HepG2 (cell line): ENCODE measurements at regions not wholly inside any gene's neighbourhood (a gene's known extent, or its start where the extent isn't known, plus 50 kb on each side); places are given as distances from the start of the nearest gene placed in this dataset.

Source experiments
- EP300 ChIP-seq, 3 experiments: sonication (generic) in 1 of 3; formaldehyde crosslinking in 1 of 3; IDR thresholded peaks; 2 replicates each; pipeline versions ENCODE4 v1.5.1 to v1.6.1; 2011 to 2020; ENCODE audit warnings: low read depth in 2 of 3, low read length in 2 of 3, borderline replicate concordance in 1 of 3, improper control_type of control experiment in 1 of 3, mild to moderate bottlenecking in 1 of 3, missing genetic modification reagents in 1 of 3, moderate library complexity in 1 of 3
- TF ChIP-seq, protein P1 (sequence below): sonication (generic); formaldehyde crosslinking; IDR thresholded peaks from 2 replicates; pipeline ENCODE4 v1.4.0; 2020; ENCODE audit warnings: low read depth, mild to moderate bottlenecking, missing genetic modification reagents

DNA sequence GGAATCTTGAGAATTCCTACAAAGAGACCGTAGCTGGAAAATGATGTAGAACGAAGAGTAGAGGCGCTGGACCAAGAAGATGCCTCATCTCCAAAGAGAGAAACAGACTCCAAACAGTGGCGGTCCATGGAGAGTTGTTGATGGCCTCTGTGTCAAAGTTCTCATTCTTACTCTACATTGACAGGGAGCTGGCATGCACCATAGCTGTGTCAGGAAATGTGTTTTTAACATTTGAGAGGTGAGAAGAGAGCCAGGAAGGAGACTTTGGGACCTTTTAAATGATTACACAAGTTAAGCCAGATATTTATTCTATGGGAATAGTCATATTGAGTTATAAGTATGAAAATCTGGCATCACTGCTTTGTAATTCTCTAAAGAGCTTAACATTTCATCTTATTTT is 61.5 kb upstream of the FERD3L start:
- TF ChIP-seq EP300 (IDR thresholded peaks at IDR 0.05; ENCODE audit: low read depth in 2 of 2, low read length in 2 of 2) (no peak), EP300 (CRISPR knock-in tag; IDR thresholded peaks at IDR 0.05; ENCODE audit: borderline replicate concordance) (no peak)
- TF ChIP-seq, protein P1, sequence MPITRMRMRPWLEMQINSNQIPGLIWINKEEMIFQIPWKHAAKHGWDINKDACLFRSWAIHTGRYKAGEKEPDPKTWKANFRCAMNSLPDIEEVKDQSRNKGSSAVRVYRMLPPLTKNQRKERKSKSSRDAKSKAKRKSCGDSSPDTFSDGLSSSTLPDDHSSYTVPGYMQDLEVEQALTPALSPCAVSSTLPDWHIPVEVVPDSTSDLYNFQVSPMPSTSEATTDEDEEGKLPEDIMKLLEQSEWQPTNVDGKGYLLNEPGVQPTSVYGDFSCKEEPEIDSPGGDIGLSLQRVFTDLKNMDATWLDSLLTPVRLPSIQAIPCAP (CRISPR knock-in tag): no peak
